Epithelial cell of proximal tubule (primary cell): ENCODE measurements at regions not wholly inside any gene's neighbourhood (a gene's known extent, or its start where the extent isn't known, plus 50 kb on each side); places are given as distances from the start of the nearest gene placed in this dataset.
A peak's percentile ranks its signal among the peaks of the same experiment; 100 is the strongest.

Experiments
- DNase-seq: peaks from one replicate; pipeline ENCODE4 v3.0.0-alpha.2; 2011; ENCODE audit warnings: low read depth
- H3K4me3 ChIP-seq: 2 replicates; pipeline ENCODE4 v1.5.1; 2011; ENCODE audit warnings: low read depth, mild to moderate bottlenecking, low read length
- TF ChIP-seq, protein P1 (sequence below): conservative IDR thresholded peaks from 2 replicates; pipeline ENCODE4 v1.5.1; 2012; ENCODE audit warnings: low read depth, mild to moderate bottlenecking, low read length

DNA sequence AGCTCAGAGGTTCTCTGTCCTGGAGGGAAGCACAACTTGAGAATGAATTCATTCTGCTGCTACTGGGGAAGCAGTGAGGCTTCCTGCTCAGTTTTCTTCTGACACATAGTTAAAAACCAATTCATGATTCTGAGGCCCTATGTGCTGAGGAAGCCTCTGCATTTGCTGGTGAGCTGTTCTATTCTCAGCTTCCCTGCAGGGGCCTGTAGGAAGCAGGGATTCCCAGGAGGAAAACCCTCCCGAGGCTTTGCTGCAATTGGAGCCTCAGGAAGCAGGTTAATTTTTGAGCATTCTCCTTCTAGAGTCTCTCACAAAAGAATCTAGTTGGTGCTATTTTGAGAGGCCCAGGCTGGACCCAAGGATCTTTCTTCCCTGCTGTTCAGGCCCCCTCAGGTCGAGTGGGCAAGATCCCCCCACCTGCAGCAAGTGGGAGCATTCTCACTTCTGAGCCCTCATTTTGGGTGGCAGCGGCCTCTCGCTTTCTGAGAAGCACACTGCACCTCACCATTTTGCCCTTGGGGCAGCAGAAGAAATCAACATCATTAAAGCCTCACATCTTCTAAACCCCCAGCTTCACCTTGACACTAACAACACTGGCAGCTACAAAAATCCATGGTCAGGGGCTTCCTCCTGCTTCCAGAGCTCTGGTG is 197.5 kb upstream of the TSC22D2 start:
- H3K4me3 ChIP-seq: no peak overlapping the region
- no peak for DNase-seq
- TF ChIP-seq, protein P1, sequence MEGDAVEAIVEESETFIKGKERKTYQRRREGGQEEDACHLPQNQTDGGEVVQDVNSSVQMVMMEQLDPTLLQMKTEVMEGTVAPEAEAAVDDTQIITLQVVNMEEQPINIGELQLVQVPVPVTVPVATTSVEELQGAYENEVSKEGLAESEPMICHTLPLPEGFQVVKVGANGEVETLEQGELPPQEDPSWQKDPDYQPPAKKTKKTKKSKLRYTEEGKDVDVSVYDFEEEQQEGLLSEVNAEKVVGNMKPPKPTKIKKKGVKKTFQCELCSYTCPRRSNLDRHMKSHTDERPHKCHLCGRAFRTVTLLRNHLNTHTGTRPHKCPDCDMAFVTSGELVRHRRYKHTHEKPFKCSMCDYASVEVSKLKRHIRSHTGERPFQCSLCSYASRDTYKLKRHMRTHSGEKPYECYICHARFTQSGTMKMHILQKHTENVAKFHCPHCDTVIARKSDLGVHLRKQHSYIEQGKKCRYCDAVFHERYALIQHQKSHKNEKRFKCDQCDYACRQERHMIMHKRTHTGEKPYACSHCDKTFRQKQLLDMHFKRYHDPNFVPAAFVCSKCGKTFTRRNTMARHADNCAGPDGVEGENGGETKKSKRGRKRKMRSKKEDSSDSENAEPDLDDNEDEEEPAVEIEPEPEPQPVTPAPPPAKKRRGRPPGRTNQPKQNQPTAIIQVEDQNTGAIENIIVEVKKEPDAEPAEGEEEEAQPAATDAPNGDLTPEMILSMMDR: no peak

DNA sequence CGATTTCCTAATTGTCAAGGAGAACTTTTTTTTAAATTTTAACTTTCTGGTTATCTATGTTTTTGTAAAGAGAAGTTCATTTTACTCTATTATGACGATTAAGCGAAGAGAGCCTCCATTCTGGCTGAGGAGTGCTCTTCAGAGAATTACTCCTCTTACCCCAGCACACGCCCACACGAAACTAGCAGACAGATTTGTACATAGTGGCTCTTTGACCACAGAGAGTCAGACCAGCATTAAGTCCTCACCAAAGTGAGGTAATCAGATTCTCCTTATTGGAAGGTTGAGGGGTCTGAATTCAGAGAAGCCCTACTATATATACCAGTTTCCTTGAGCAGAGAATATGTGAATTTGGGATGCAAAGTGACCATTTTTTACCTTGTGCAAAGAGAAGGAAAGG is 204.8 kb upstream of the TSC22D2 start:
- no peak overlapping the region for H3K4me3 ChIP-seq
- TF ChIP-seq, protein P1: no peak
- no peak for DNase-seq

DNA sequence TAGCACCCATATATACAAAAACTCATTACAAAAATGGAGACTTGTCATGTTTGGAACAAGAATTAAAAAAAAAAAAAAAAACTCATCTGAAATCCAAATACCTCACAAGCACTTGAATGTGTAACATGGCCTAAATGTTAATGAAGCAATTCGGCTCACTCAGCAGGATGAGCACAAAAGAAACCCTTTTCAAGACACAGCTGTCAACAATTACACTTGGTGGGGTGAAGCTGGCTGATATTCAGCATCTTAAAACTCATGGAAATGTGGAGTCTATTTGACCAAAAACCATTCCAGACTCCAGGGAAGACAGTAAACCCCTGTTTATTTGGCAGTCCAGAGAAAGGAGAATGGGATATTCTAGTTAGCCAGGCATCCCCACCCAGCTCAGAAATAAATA is 205.4 kb upstream of the TSC22D2 start:
- no peak overlapping the region for H3K4me3 ChIP-seq
- TF ChIP-seq, protein P1: no peak
- no peak for DNase-seq

DNA sequence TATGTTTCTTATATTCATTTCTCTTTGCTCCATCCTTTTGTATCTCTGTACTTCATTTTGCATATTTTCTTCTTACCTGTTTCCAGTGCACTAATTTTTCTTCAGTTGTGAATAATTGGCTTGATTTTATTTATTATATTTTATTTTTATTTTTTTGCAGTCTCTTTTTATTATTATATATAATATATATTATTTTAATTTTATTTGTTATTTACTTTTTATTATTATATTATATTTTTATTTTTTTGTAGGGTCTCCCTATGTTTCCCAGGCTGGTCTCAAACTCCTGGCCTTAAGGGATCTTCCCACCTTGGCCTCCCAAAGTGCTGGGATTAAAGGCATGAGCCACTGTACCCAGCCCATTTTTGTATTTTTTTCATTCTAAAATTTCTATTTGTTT is 213.1 kb upstream of the TSC22D2 start:
- H3K4me3 ChIP-seq: no peak overlapping the region
- TF ChIP-seq, protein P1: no peak
- DNase-seq: no peak

DNA sequence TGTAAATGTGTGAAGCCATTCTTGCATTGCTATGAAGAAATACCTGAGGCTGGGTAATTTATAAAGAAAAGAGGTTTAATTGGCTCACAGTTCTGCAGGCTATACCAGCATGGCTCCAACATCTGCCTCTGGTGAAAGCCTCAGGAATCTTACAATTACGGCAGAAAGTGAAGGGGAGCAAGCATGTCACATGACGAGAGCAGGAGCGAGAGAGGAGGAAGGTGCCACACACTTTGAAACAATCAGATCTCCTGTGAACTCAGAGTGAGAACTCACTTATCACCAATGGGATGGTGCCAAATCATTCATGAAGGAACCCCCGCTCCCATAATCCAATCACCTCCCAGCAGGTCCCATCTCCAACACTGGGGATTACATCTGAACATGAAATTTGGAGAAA is 213.6 kb upstream of the TSC22D2 start:
- no peak overlapping the region for H3K4me3 ChIP-seq
- TF ChIP-seq, protein P1: no peak

DNA sequence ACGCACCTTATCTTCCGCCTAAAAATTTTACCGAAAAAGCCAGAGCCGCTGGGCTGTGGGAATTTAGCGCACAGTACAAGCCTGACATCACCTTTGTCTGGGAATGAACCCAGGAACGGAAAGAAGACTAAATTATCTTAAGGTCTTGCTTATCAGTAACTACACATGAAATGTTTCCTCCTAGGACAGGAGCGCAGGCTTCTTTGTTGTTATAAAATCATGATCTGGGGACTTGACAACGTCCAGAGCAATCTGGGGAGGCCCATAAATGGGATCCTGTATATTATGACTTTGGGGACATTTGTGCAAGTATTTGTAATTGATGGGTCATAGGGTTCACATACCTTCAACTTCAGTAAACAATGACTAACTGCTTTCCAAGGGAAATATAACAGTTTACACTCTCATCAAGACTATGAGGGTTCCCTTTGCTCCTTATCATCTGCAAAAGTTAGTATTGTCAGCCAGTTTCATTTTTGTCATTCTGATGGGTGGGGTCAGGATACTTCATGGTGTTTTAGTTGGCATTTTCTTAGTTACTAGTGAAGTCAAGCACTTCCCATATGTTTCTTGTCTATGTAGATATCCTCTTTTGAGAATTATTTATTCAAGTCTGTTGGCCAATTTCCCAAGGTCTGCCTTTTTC is 213.9 kb upstream of the PFN2 start:
- TF ChIP-seq, protein P1: no peak
- H3K4me3 ChIP-seq: peak overlapping the region; percentile 58
- DNase-seq: no peak

More for the DNA sequence above, 213.6 kb upstream of the TSC22D2 start:
- no peak for DNase-seq
